Prostate gland (tissue), 2 donors: ENCODE measurements at regions not wholly inside any gene's neighbourhood (a gene's known extent, or its start where the extent isn't known, plus 50 kb on each side); places are given as distances from the start of the nearest gene placed in this dataset.
A peak's percentile ranks its signal among the peaks of the same experiment; 100 is the strongest.

Source experiments
- DNase-seq: peaks from one replicate; pipeline ENCODE4 v3.0.0-alpha.2; 2019; ENCODE audit warnings: low spot score
- H3K27ac ChIP-seq, 2 donors: fragments of 200-600 bp; sonication (generic); 2 replicates each; pipeline ENCODE4 v1.5.1; 2017 to 2019
- H3K27me3 ChIP-seq: fragments of 200-600 bp; sonication (generic); replicated peaks from 2 replicates; pipeline ENCODE4 v1.5.1; 2019; ENCODE audit not compliant: insufficient read depth
- H3K36me3 ChIP-seq, 2 donors: fragments of 200-600 bp; sonication (generic); 1 replicate in 1 of 2; 2 replicates in 1 of 2; pipeline versions ENCODE4 v1.5.1 to v1.8.1; 2017 to 2019
- H3K4me1 ChIP-seq: fragments of 200-600 bp; sonication (generic); replicated peaks from 2 replicates; pipeline ENCODE4 v1.5.1; 2019
- H3K4me3 ChIP-seq, 2 donors: fragments of 200-600 bp; sonication (generic); 2 replicates each; pipeline ENCODE4 v1.5.1; 2017 to 2019
- H3K9me3 ChIP-seq: fragments of 200-600 bp; sonication (generic); 2 replicates; pipeline ENCODE4 v1.5.1; 2017
- CTCF ChIP-seq, 4 experiments: fragments of 200-600 bp in 2 of 4; fragments of 450-650 bp in 2 of 4; sonication (generic) in 2 of 4; IDR thresholded peaks; 1 replicate in 3 of 4; 2 replicates in 1 of 4; pipeline ENCODE4 v1.5.1; 2016 to 2019; ENCODE audit warnings: antibody characterized with exemption in 4 of 4, mild to moderate bottlenecking in 2 of 4, moderate library complexity in 2 of 4
- POLR2A ChIP-seq: fragments of 450-650 bp; IDR thresholded peaks from one replicate; pipeline ENCODE4 v1.6.1; 2016; ENCODE audit warnings: antibody characterized with exemption, mild to moderate bottlenecking
- POLR2AphosphoS5 ChIP-seq: sonication (generic); formaldehyde crosslinking; IDR thresholded peaks from one replicate; pipeline ENCODE4 v1.6.1; 2017; ENCODE audit warnings: antibody characterized with exemption
- WGBS: methylation state at CpG from one replicate; pipeline ENCODE4 v1.1.5; 2018; 5-methylcytosine and 5-hydroxymethylcytosine counted together
- intact Hi-C: fragments of 100-400 bp; cut with DNase I; formaldehyde crosslinking; loops from one replicate; pipeline ENCODE4 v1.14.2; 2022

GRCh38 chr9:91059713-91060112 is 258.1 kb downstream of the SYK start:
- H3K9me3 ChIP-seq: no peaks in the 10 kb centered on the region
- H3K27ac ChIP-seq: peak overlapping the region; percentile 22 to 67
- H3K27me3 ChIP-seq: no peaks in the 10 kb centered on the region
- DNase-seq: peak; percentile 68
- intact Hi-C loops: no loop called here
- no peak overlapping the region for H3K4me3 ChIP-seq
- H3K36me3 ChIP-seq: no peaks in the 10 kb centered on the region
- no peaks in the 10 kb centered on the region for H3K4me1 ChIP-seq
- TF ChIP-seq CTCF (IDR thresholded peaks at IDR 0.05) (no peak), POLR2AphosphoS5 (peak; percentile 75)
- 29% methylated on average over 2 of the region's 2 CpGs for WGBS

DNA sequence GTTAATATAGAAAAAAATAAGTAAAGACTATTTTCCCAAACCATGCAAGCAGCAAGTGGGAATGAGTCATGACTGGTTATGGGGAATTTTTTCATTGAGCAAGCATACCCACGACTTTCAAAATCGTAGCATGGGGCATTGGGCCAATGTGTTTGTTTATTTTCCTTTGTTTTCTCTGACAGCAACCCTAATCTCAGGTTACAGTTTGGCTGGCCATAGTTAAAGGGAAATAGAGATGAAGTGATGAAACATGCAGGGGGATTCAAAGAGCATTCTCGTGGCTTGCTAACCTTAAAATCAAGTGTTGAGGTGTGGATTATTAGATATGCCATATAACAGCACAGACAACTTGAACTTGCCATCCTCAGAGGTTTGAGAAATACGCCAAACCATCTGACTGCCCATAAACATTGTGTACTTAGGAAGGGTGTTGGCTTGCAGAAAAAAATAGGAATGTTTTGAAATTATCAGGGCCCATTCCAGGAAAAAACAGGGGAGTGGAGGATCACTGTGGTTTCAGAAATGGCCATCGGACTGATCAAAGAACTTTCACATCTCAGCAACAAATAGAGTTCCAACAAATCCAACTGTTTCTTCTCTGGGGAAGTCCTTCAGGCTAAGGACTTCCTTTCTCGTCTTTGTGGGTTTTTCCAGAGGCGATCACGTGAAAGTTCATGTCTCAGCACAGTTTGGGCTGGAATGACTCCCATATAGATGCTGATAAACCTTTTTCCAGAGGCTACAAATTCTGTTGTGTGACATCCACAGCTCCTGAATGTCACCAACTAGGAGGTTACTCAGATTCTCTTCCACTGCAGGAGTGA is 259.1 kb downstream of the SYK start:
- Histone ChIP-seq H3K4me1 (no peaks in the 10 kb centered on the region), H3K27me3 (no peaks in the 10 kb centered on the region), H3K27ac (peak overlapping the region; percentile 54 to 67), H3K4me3 (no peak overlapping the region), H3K9me3 (no peaks in the 10 kb centered on the region), H3K36me3 (no peaks in the 10 kb centered on the region)
- TF ChIP-seq CTCF (IDR thresholded peaks at IDR 0.05) (no peak), POLR2AphosphoS5 (peak; percentile 88)
- DNase-seq: peak; percentile 88
- 3% methylated on average over 8 of the region's 8 CpGs for WGBS
- intact Hi-C loops: no loop called here

DNA sequence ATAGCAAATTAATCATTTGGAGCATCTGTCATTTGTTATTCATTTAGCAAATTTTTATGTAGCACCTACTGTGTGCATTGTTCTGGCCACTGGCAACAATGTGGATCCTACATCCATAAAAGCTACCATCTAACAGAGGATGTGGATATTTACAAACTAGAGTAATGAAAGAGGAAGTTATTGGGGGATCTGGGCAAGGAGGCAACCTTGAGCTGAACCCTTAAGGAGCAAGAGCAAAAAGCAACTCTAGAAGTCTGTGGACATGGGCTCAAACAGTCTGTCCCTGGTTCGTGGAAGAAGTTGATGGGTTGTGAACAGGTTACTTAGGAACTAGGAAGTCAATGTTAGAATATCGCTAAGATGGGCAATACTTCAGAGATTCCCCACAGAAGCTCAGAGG is 259.9 kb downstream of the SYK start:
- intact Hi-C loops: no loop called here
- TF ChIP-seq CTCF (IDR thresholded peaks at IDR 0.05): no peak
- no peak for TF ChIP-seq POLR2AphosphoS5
- no peak for TF ChIP-seq POLR2A
- Histone ChIP-seq H3K9me3 (no peaks in the 10 kb centered on the region), H3K27ac (peak overlapping the region; percentile 54 to 60), H3K36me3 (no peaks in the 10 kb centered on the region), H3K4me1 (no peaks in the 10 kb centered on the region), H3K4me3 (no peak overlapping the region), H3K27me3 (no peaks in the 10 kb centered on the region)
- DNase-seq: no peak
- 89% methylated on average over 2 of the region's 2 CpGs for WGBS

GRCh38 chr9:91062281-91062680 is 260.7 kb downstream of the SYK start:
- Histone ChIP-seq H3K36me3 (no peaks in the 10 kb centered on the region), H3K27me3 (no peaks in the 10 kb centered on the region), H3K4me3 (no peak overlapping the region), H3K9me3 (no peaks in the 10 kb centered on the region), H3K27ac (no peak overlapping the region), H3K4me1 (no peaks in the 10 kb centered on the region)
- intact Hi-C loops: no loop called here
- 86% methylated on average over 2 of the region's 2 CpGs for WGBS
- TF ChIP-seq CTCF (IDR thresholded peaks at IDR 0.05) (no peak), POLR2AphosphoS5 (no peak), POLR2A (no peak)
- DNase-seq: no peak

DNA sequence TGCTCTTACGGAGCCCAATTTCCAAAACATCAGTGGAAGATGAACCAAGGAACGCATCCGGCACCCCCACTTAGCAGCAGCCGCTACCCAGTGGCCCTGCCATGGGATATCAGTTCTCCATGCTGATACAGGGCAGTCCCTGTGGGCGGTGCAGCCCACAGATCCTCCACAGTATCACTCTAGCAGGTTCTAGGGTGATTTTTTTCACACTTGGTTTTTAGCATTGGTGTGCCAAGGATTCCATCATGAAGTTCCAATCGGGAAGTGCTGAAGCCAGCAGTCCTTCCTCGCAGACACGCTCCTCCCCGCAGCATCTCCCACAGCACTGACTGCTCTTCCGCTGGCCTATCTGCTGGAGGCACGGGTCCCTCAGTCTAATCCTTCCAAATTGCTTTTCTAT is 261.9 kb downstream of the SYK start:
- no peak overlapping the region for H3K4me3 ChIP-seq
- H3K27ac ChIP-seq: no peak overlapping the region
- 95% methylated on average over 11 of the region's 11 CpGs for WGBS
- no peak for DNase-seq
- H3K27me3 ChIP-seq: no peaks in the 10 kb centered on the region
- no peaks in the 10 kb centered on the region for H3K4me1 ChIP-seq
- no peaks in the 10 kb centered on the region for H3K9me3 ChIP-seq
- H3K36me3 ChIP-seq: no peaks in the 10 kb centered on the region
- TF ChIP-seq CTCF (IDR thresholded peaks at IDR 0.05): no peak
- TF ChIP-seq POLR2AphosphoS5: no peak
- no peak for TF ChIP-seq POLR2A
- intact Hi-C loops: no loop called here
